Omental fat pad (tissue), 3 donors: ENCODE measurements at regions not wholly inside any gene's neighbourhood (a gene's known extent, or its start where the extent isn't known, plus 50 kb on each side); places are given as distances from the start of the nearest gene placed in this dataset.

Experiments
- ATAC-seq: fragments of 150-250 bp; one replicate; pipeline ENCODE4 v1.9.1; 2016; ENCODE audit warnings: mild to moderate bottlenecking, moderate library complexity; ENCODE audit not compliant: low FRiP score
- DNase-seq: peaks from one replicate; pipeline ENCODE4 v3.0.0-alpha.2; 2019; ENCODE audit warnings: low spot score
- CTCF ChIP-seq, 3 donors: fragments of 450-650 bp; IDR thresholded peaks; one replicate each; pipeline ENCODE4 v1.5.1; 2016 to 2017; ENCODE audit warnings: antibody characterized with exemption in 3 of 3, mild to moderate bottlenecking in 3 of 3, moderate library complexity in 2 of 3

GRCh38 chr4:141849367-141849766, 213.0 kb downstream of the IL15 start:
- no peak for TF ChIP-seq CTCF (IDR thresholded peaks at IDR 0.05)
- ATAC-seq (peak; percentile 29), DNase-seq (no peak)

DNA sequence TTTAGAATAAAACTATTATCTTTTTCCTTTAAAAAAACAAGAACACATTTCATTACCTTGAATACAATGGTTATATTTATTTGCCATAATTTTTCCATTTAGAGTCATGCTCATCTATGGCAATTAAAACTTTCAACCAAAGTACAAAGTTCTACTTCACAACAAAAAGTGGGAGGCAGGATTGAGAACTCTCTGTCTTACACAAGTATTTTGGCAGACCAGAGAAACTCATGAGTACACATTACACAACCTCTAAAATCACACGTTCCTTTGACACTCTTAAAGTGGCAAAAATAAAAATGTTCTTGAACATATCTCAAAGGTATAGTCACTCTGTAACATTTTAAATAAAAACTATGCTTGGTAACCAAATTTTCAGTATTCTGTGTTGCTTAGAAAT, 213.4 kb downstream of the IL15 start:
- ATAC-seq, result peak; percentile 83

GRCh38 chr4:141851246-141851891, 215.0 kb downstream of the IL15 start:
- no peak for TF ChIP-seq CTCF (IDR thresholded peaks at IDR 0.05)
- ATAC-seq, result no peak
- DNase-seq, result no peak

More for the DNA sequence above, 213.4 kb downstream of the IL15 start:
- no peak for DNase-seq
- no peak for TF ChIP-seq CTCF (IDR thresholded peaks at IDR 0.05)

DNA sequence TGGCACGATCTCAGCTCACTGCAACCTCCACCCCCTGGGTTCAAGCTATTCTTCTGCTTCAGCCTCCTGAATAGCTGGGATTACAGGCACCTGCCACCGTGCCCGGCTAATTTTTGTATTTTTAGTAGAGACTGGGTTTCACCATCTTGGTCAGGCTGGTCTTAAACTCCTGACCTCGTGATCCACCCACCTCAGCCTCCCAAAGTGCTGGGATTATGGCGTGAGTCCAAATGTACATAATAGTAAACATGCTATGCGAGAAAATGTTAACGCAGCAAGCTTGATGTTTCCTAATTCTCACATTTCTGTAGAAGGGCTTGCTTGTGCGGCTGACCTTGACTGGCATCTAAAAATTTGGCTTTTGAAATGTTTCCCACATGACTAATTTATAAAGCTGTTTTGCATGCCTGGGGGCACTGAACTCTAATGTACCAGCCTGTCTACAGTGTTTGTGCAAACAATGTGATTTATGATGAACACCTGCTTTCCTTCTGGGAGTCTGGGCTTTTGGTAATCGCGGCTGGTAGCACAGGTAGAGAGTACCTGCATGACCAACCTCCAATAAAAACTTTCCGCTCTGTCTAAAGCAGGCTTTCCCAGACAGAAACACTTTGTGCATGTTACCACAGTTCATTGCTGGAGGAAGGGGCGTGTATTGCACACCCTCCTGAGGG, 216.8 kb downstream of the IL15 start:
- TF ChIP-seq CTCF (IDR thresholded peaks at IDR 0.05), result no peak
- ATAC-seq (no peak), DNase-seq (no peak)

- no peak for TF ChIP-seq CTCF (IDR thresholded peaks at IDR 0.05)
- DNase-seq (no peak), ATAC-seq (no peak)
These were observed 222.1 kb downstream of the IL15 start for GRCh38 chr4:141858437-141858836.

GRCh38 chr4:141860974-141861373, 224.6 kb downstream of the IL15 start:
- no peak for TF ChIP-seq CTCF (IDR thresholded peaks at IDR 0.05)
- no peak for DNase-seq
- no peak for ATAC-seq

- DNase-seq (no peak), ATAC-seq (no peak)
- TF ChIP-seq CTCF (IDR thresholded peaks at IDR 0.05), result no peak
These were observed 233.8 kb downstream of the IL15 start for GRCh38 chr4:141870152-141870551.
